ENCODE measurements at regions not wholly inside any gene's neighbourhood (a gene's known extent, or its start where the extent isn't known, plus 50 kb on each side); places are given as distances from the start of the nearest gene placed in this dataset.
"Not testable (repeated sequence)": the region's sequence is repeated elsewhere in the genome, so short reads cannot be mapped to it uniquely, and the experiment has no call there.

DNA sequence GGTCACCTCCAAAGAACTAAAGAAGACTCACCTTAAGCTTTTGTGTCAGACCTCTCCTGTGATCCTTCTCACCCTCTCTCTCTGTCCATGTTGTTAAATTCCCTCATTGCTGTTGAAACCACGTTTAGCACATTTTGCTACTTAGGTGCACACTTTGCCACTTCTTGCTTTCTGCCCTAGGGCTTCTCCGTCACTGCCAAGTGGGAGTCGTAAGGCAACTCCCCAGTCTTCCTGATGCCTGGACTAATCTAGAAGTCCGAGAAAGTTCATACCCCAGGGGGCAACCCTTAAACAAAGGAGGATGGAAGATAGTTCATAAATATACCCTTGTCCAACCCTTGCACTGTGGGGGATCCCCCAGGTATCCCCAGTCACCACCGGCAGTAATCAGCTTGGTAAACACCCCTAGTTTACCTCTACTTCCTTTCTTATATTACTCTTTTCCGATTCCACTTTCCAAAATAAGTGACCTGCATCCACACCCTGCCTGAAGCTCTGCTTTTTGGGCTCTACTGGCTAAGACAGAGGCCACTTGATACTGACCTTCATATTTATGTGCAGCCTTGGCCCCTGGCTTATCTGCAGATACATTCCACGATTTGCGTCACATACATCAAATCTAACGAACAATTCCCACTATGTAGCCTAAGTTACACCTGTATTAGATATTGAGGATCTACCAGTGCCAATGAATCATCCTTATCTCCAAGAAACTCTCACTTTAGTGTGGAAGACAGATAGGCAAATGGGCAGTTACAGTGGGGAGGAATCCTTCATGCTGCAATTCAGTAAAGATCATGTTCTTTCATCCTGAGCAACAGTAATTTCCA is 776.2 kb downstream of the RNF144A start:
- DNase-seq, result no peak

DNA sequence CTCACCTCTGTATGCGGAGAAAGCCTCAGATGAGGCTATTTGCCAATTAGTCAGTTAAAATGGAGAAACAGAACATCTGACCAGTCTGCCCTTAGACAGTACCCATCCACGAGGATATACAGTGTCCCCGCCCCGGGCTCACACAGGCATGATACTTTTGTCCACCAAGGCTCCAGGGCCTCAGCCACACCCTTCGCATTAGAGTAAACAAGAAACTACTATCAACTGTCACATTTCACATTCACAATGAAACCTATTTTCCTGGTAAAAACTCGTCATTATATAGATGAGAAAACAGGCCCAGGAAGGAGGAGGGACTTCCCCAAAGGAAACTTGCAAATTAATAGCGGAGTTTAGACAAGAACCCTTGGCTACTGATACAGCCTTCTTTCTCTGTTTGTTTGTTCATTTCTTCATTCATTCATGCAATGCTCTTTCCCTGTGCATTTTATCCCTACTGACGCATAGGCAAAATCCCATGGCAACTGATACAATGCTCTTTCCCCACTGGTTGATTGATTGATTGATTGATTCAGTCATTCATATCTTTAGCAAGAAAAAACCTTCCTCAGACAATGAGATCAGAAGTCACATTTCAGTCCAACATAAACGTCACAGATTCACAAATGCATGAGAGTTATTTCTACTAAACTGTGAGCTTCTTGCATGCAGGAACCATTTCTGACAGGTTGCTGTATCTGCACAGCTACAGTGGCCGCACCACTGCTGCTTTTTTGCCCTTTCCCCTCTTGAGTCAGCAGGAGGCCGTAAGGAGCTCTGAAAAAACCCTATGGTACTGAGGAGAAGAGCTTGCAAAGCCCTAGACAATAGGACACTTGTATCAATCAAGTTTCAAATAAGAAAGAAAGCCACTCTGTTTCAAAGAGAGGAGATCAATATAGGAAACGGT is 777.1 kb downstream of the RNF144A start:
- DNase-seq, result no peak

DNA sequence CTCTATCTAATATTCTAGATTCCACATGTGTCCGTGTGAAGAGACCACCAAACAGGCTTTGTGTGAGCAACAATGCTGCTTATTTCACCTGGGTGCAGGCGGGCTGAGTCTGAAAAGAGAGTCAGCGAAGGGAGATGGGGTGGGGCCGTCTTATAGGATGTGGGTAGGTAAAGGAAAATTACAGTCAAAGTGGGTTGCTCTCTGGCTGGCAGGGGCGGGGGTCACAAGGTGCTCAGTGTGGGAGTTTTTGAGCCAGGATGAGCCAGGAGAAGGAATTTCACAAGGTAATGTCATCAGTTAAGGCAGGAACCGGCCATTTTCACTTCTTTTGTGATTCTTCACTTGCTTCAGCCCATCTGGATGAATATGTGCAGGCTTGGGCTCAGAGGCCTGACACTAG is 779.3 kb downstream of the RNF144A start:
- not testable (repeated sequence) for DNase-seq

GRCh38 chr2:7697052-7697451 is 779.8 kb downstream of the RNF144A start:
- DNase-seq, result peak; percentile 43

GRCh38 chr2:7701791-7702190 is 784.6 kb downstream of the RNF144A start:
- DNase-seq, result no peak

DNA sequence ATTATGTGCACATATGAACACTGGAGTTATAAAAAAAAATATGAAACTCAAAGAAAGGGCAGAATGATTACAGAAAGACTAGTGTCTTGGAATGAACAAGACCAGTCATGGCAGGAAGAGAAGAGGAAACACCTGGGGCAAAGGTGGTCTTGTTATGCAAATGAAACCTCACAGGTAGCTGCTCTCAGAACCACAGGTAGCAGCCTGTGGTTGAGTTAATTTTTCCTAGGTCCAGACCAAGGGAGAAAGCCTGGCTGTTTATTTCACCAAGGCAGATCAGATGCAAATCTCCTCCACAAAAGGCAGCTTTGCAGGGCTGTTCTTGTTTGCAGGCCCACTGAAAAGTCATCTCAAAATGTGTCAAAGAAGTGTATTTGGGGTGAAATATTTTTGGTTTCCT is 785.8 kb downstream of the RNF144A start:
- peak; percentile 17 for DNase-seq

GRCh38 chr2:7703543-7704144 is 786.4 kb downstream of the RNF144A start:
- DNase-seq, result no peak

GRCh38 chr2:7704296-7704865 is 787.2 kb downstream of the RNF144A start:
- DNase-seq, result no peak

- DNase-seq, result no peak
These were observed 789.6 kb downstream of the RNF144A start for GRCh38 chr2:7706791-7707190.

- DNase-seq, result no peak
These were observed 790.5 kb downstream of the RNF144A start for GRCh38 chr2:7707723-7708122.

DNA sequence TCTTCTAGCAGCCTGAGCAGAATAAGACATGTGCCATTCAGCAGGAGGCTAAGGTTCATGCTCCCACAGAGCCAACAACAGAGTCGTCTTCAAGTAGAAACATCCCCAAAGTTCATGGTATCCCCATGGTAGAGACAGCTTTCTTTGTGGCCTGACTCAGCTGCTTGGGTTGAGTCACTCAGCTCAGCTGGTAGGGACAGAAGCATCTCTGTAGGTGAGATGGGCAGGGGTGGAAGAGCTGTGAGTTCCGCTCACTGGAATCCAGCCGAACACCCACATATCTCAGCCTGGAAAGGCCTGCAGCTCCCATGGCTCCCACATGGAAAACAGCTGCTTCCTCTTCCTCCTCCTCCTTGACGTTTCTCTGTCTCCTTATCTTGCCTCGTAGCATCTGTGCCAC is 792.7 kb downstream of the RNF144A start:
- no peak for DNase-seq

- no peak for DNase-seq
These were observed 794.0 kb downstream of the RNF144A start for GRCh38 chr2:7711167-7711566.

GRCh38 chr2:7719876-7720275 is 802.7 kb downstream of the RNF144A start:
- DNase-seq, result no peak

- DNase-seq, result no peak
These were observed 804.3 kb downstream of the RNF144A start for GRCh38 chr2:7721413-7721995.

DNA sequence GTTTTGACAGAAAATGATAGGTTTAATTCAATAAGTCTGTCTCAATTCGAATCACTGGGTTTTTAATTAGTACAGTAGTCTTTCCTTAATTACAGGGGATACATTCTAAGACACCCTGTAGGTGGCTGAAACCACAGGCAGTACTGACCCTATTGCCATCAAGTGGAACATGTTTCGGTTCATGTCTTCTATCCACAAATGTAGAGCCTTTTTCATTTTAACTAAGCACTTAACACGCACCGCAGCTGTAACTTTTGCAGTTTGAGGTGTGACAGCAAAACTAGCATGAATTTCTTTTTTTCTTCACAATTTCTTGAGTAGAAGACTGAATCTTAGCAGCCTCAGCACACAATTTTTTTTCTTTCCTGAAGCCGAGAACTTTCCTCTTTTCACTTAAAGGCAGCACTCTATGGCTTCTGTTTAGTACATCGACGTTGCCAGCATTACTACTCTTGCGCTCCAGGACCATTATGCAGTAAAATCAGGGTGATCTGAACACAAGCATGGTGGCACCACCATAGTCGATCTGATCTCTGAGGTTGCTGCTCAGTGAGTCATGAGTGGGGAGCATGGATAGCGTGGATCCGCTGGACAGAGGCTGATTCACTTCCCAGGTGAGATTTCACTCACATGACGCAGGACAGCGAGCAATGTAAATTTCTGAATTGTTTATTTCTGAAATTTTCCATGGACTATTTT is 805.1 kb downstream of the RNF144A start:
- no peak for DNase-seq

- DNase-seq, result no peak
These were observed 807.1 kb downstream of the RNF144A start for GRCh38 chr2:7724336-7724735.

- peak; percentile 10 for DNase-seq
These were observed 808.1 kb downstream of the RNF144A start for GRCh38 chr2:7725171-7725849.

GRCh38 chr2:7725850-7726242 is 808.6 kb downstream of the RNF144A start:
- DNase-seq, result no peak

- no peak for DNase-seq
These were observed 809.8 kb downstream of the RNF144A start for GRCh38 chr2:7726989-7727388.

- no peak for DNase-seq
These were observed 811.2 kb downstream of the RNF144A start for GRCh38 chr2:7728388-7728787.

- peak; percentile 26 for DNase-seq
These were observed 813.2 kb downstream of the RNF144A start for GRCh38 chr2:7730449-7730848.

DNA sequence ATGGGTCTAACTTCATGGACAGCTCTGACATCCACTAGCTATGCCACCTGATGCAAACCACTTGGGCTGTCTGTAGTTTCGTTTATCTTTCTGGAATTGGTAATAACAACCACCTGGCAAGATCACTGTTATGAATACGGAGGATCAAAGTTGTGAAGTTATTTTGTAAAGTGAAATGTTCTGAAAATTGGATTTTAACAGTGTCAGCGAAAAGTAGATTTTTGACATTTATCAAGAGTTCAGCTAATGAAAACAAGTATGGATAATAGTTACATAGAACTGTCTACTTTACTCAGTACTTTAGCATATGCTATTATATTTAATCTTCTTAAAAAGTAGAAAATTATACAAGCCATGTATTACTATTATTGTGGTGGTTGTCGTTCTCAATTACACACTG is 813.8 kb downstream of the RNF144A start:
- DNase-seq, result no peak
